ENCODE measurements at regions not wholly inside any gene's neighbourhood (a gene's known extent, or its start where the extent isn't known, plus 50 kb on each side); places are given as distances from the start of the nearest gene placed in this dataset.

GRCh38 chr2:211129798-211130197, 573.4 kb downstream of the CPS1 start:
- no peak for TF ChIP-seq POLR2A (IDR thresholded peaks at IDR 0.05; ENCODE audit: low read depth, low read length)
- no peak for TF ChIP-seq TAF1 (IDR thresholded peaks at IDR 0.05; ENCODE audit: low read depth, low read length)
- TF ChIP-seq POLR2AphosphoS5 (IDR thresholded peaks at IDR 0.05; ENCODE audit: low read depth, low read length), result no peak
- TF ChIP-seq SPI1 (IDR thresholded peaks at IDR 0.05; ENCODE audit: low read depth, low read length), result no peak
- no peak for TF ChIP-seq POU2F2 (IDR thresholded peaks at IDR 0.05; ENCODE audit: low read depth, low read length)
- no peak for TF ChIP-seq PAX5 (IDR thresholded peaks at IDR 0.05; ENCODE audit: insufficient read depth, low read length, severe bottlenecking)
